IMR-90 (cell line): ENCODE measurements at regions not wholly inside any gene's neighbourhood (a gene's known extent, or its start where the extent isn't known, plus 50 kb on each side); places are given as distances from the start of the nearest gene placed in this dataset.

Experiments
- BHLHE40 ChIP-seq: fragments of 150-350 bp; IDR thresholded peaks from 2 replicates; pipeline ENCODE4 v1.6.1; 2016; ENCODE audit warnings: mild to moderate bottlenecking, low read depth, low read length
- CTCF ChIP-seq: conservative IDR thresholded peaks from 2 replicates; pipeline ENCODE4 v1.5.1; 2012; ENCODE audit warnings: mild to moderate bottlenecking, low read depth, low read length, improper control_type of control experiment
- MAFK ChIP-seq: IDR thresholded peaks from 2 replicates; pipeline ENCODE4 v1.6.1; 2012; ENCODE audit warnings: low read depth, low read length, improper control_type of control experiment
- NFE2L2 ChIP-seq: fragments of 150-350 bp; IDR thresholded peaks from 2 replicates; pipeline ENCODE4 v1.6.1; 2016; ENCODE audit warnings: low read depth, mild to moderate bottlenecking, low read length
- POLR2A ChIP-seq: IDR thresholded peaks from 2 replicates; pipeline ENCODE4 v1.6.1; 2012; ENCODE audit warnings: mild to moderate bottlenecking, low read depth, low read length
- USF2 ChIP-seq: fragments of 150-350 bp; IDR thresholded peaks from 2 replicates; pipeline ENCODE4 v1.6.1; 2017; ENCODE audit warnings: mild to moderate bottlenecking, antibody characterized with exemption, low read length, low read depth

GRCh38 chr5:85397451-85397850, 1012.8 kb upstream of the EDIL3 start:
- TF ChIP-seq POLR2A (no peak), CTCF (no peak), USF2 (no peak), MAFK (no peak), NFE2L2 (no peak), BHLHE40 (no peak)
